GM12873 (cell line): ENCODE measurements at regions not wholly inside any gene's neighbourhood (a gene's known extent, or its start where the extent isn't known, plus 50 kb on each side); places are given as distances from the start of the nearest gene placed in this dataset.

Experiments used
- TF ChIP-seq, protein P1 (sequence below): IDR thresholded peaks from 2 replicates; pipeline ENCODE4 v1.5.1; 2012; ENCODE audit warnings: low read depth, mild to moderate bottlenecking, moderate library complexity, low read length, control low read depth; ENCODE audit not compliant: insufficient read depth; ENCODE audit errors: missing control alignments

- TF ChIP-seq, protein P1, sequence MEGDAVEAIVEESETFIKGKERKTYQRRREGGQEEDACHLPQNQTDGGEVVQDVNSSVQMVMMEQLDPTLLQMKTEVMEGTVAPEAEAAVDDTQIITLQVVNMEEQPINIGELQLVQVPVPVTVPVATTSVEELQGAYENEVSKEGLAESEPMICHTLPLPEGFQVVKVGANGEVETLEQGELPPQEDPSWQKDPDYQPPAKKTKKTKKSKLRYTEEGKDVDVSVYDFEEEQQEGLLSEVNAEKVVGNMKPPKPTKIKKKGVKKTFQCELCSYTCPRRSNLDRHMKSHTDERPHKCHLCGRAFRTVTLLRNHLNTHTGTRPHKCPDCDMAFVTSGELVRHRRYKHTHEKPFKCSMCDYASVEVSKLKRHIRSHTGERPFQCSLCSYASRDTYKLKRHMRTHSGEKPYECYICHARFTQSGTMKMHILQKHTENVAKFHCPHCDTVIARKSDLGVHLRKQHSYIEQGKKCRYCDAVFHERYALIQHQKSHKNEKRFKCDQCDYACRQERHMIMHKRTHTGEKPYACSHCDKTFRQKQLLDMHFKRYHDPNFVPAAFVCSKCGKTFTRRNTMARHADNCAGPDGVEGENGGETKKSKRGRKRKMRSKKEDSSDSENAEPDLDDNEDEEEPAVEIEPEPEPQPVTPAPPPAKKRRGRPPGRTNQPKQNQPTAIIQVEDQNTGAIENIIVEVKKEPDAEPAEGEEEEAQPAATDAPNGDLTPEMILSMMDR = no peak
Measured at GRCh38 chr4:38574559-38575333, 89.3 kb upstream of the KLF3 start.

DNA sequence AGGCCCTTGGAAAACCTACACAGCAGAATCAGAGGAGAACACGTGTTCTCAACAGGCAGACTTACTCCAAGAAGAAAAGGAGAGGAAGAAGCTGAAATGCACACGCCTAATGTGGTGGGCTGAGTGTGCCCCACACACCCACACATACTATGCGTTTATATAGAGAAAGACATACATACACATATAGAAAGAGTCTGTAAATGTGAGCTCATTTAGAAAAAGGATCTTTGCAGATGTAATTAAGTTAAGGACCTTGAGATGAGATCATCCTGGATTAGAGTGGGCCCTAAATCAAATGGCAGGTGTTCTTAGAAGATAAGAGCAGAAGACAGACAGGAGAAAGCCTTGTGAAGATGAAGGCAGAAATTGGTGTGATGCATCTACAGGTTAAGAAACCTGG, 87.2 kb upstream of the KLF3 start:
- TF ChIP-seq, protein P1 = no peak

DNA sequence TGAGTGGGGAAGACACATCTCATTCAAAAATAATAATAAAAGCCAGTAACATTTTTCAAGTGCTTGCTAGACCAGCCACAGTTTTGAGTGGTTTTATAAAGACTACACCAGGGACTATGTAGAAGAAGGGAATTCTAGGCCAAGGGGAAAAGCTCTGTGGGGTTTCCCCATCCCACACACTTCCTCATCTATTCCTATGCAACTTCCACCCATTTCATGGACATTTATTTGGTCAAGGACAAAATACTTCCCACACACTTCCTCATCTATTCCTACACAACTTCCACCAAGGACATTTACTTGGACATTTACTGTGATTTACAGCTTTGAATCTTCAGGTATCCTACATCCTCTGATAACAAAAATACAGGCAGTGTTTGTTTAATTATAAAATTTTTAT, 86.5 kb upstream of the KLF3 start:
- TF ChIP-seq, protein P1 = no peak

DNA sequence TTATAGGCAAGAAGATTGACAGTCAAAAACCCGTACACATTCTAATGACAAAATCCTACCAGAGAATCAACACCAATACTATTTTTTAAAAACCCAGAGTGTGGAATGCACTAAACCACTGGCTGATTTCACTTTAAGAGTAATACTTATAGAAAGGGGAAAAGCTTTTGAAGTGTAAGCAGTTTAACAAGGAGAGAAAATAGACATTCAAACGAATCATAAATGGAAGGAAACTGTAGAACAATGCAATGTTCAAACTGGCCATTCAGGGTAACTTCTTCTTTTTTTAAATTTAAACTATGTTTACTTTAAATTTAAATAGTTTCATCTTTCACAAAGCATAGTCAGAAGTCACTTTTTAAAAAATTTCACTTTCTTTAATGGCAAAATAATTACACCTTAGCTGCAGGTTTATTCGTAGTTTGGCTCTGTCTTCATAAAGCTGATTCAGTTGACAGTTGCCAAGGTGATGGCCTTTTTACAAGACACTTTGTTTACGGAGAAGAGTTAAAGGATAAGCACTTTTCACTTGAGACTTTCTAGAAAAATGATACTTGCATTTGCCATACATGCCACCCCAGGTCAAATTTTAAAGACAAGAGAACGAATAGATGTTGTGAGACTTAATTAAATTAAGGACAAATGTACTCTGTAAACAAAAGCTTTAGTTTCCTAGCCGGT, 82.4 kb upstream of the KLF3 start:
- TF ChIP-seq, protein P1 = no peak

GRCh38 chr4:38582445-38582844, 81.6 kb upstream of the KLF3 start:
- TF ChIP-seq, protein P1 = no peak

DNA sequence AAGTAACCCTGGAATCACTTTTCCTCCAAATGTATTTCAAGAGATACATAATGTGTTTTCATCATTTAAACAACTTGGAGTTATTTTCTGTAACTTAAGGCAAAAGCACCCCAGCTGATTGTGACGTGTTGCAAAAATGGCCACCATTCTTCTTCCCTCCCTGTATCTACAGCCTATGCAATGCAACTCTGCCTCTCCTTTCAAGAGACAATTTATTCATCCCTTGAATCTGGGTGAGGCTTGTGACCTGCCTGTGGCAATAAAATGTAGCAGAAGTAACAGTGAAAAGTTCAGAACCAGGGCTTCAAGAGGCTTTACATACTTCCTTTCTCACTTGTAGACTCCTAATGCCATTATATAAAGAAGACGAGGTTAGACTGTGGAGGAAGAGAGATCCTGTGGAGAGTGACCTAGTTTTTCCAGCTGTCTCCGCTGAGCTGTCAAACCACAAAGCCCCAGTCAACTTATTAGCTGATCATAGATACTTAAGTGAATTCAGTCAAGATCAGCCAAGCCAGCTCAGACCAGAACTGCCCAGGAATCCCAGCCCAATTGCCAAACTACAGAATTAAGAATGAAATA, 81.0 kb upstream of the KLF3 start:
- TF ChIP-seq, protein P1 = no peak

DNA sequence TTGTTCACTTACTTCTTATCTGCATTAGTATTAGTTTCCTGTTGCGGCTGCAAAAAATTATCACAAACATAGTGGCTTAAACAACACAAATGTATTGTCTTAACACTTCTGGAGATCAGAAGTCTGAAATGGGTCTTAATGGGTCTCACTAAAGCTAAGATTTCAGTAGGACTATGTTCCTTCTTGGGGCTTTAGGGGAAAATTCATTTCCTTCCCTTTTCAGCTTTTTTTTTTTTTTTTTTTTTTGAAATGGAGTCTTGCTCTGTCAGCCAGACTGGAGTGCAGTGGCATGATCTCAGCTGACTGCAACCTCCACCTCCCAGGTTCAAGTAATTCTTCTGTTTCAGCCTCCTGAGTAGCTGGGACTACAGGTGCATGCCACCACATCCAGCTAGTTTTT, 78.1 kb upstream of the KLF3 start:
- TF ChIP-seq, protein P1 = no peak
